Left ventricle myocardium inferior (tissue), 1 donor: ENCODE measurements at regions not wholly inside any gene's neighbourhood (a gene's known extent, or its start where the extent isn't known, plus 50 kb on each side); places are given as distances from the start of the nearest gene placed in this dataset.

Experiments
- DNase-seq: peaks from one replicate; pipeline ENCODE4 v3.0.0-alpha.2; 2020
- H3K27ac ChIP-seq: fragments of 200-600 bp; replicated peaks from 2 replicates; pipeline ENCODE4 v1.8.0; 2021
- H3K27me3 ChIP-seq: fragments of 200-600 bp; 2 replicates; pipeline ENCODE4 v1.8.0; 2021; ENCODE audit warnings: low read depth
- H3K36me3 ChIP-seq: fragments of 200-600 bp; 2 replicates; pipeline ENCODE4 v1.8.0; 2021
- H3K4me1 ChIP-seq: fragments of 200-600 bp; 2 replicates; pipeline ENCODE4 v1.8.0; 2021
- H3K4me3 ChIP-seq: fragments of 200-600 bp; 2 replicates; pipeline ENCODE4 v1.8.0; 2021; ENCODE audit warnings: mild to moderate bottlenecking, moderate library complexity
- H3K9me3 ChIP-seq: fragments of 200-600 bp; replicated peaks from 2 replicates; pipeline ENCODE4 v1.8.0; 2021
- intact Hi-C: fragments of 100-400 bp; cut with micrococcal nuclease; formaldehyde crosslinking; loops from one replicate; pipeline ENCODE4 v1.11.0; 2022
- TF ChIP-seq, protein P1 (sequence below): fragments of 200-600 bp; IDR thresholded peaks from 2 replicates; pipeline ENCODE4 v1.8.0; 2021; ENCODE audit warnings: antibody characterized with exemption, mild to moderate bottlenecking, borderline replicate concordance
- donor health status: DM: no; HTN: yes; CAD: no; lungs with severe emphysema.

DNA sequence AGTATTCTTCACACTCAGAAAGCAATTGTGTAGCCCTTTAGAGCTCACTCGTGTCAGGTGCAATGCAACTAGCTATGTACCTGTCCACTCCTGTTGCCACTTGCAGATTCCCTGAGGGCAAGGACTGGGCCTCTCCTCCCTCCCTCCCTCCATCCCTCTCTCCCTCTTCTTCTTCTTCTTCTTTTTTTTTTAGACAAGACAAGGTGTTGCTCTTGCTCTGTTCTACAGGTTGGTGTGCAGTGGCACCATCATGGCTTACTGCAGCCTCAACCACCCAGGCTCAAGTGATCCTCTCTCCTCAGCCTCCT is 119.7 kb downstream of the ACKR3 start:
- Histone ChIP-seq H3K27me3 (no peaks in the 10 kb centered on the region), H3K36me3 (no peaks in the 10 kb centered on the region), H3K4me1 (peaks cover 47% of the 10 kb centered on the region), H3K27ac (peak overlapping the region; percentile 80), H3K9me3 (no peaks in the 10 kb centered on the region), H3K4me3 (no peak overlapping the region)
- TF ChIP-seq, protein P1, sequence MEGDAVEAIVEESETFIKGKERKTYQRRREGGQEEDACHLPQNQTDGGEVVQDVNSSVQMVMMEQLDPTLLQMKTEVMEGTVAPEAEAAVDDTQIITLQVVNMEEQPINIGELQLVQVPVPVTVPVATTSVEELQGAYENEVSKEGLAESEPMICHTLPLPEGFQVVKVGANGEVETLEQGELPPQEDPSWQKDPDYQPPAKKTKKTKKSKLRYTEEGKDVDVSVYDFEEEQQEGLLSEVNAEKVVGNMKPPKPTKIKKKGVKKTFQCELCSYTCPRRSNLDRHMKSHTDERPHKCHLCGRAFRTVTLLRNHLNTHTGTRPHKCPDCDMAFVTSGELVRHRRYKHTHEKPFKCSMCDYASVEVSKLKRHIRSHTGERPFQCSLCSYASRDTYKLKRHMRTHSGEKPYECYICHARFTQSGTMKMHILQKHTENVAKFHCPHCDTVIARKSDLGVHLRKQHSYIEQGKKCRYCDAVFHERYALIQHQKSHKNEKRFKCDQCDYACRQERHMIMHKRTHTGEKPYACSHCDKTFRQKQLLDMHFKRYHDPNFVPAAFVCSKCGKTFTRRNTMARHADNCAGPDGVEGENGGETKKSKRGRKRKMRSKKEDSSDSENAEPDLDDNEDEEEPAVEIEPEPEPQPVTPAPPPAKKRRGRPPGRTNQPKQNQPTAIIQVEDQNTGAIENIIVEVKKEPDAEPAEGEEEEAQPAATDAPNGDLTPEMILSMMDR: no peak
- intact Hi-C loops: no loop called here
- DNase-seq: no peak

DNA sequence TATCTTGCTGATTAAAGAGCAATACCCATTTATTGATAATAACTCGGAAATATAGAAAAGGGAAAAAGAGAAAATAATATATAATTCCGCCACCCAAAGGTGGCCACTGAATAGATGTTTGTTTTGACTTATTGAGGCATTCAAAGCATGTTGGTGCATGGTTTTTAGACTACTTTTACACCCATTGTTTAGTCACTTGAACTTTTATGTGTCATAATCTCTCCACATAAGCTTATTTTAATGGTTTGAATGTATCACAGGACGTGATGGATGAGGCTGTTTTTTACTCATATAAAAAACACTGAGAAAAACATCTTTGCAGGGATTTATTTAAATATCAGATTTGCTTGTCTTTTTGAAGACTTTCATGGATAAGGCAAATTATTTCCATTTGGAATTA is 120.4 kb downstream of the ACKR3 start:
- no peaks in the 10 kb centered on the region for H3K27me3 ChIP-seq
- no peak for DNase-seq
- H3K4me1 ChIP-seq: peaks cover 47% of the 10 kb centered on the region
- H3K4me3 ChIP-seq: no peak overlapping the region
- no peaks in the 10 kb centered on the region for H3K9me3 ChIP-seq
- H3K27ac ChIP-seq: no peak overlapping the region
- no peaks in the 10 kb centered on the region for H3K36me3 ChIP-seq
- TF ChIP-seq, protein P1: no peak
- intact Hi-C loops: no loop called here

DNA sequence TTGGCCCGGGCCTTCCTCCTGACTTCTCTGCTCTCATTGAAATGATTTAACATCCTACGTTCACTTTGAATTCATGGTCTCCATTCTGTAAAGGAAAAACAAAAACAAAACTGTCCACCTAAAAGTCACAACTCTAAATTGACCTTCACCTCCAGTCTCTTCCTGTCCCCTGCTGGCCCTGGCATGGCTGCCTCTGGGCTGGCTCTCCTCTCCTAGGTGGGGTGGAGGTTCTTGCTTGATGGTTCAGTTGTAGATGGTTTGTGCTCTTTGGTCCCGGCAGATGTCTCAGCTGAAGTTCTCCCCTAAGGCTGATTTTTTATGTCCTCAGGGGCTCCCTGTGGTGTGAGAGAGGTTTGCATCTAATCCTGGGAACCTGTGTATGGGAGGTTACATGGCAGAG is 121.1 kb downstream of the ACKR3 start:
- peaks cover 47% of the 10 kb centered on the region for H3K4me1 ChIP-seq
- no peaks in the 10 kb centered on the region for H3K36me3 ChIP-seq
- intact Hi-C loops: no loop called here
- no peak for DNase-seq
- H3K9me3 ChIP-seq: no peaks in the 10 kb centered on the region
- H3K27me3 ChIP-seq: no peaks in the 10 kb centered on the region
- no peak overlapping the region for H3K4me3 ChIP-seq
- TF ChIP-seq, protein P1: no peak
- H3K27ac ChIP-seq: no peak overlapping the region

DNA sequence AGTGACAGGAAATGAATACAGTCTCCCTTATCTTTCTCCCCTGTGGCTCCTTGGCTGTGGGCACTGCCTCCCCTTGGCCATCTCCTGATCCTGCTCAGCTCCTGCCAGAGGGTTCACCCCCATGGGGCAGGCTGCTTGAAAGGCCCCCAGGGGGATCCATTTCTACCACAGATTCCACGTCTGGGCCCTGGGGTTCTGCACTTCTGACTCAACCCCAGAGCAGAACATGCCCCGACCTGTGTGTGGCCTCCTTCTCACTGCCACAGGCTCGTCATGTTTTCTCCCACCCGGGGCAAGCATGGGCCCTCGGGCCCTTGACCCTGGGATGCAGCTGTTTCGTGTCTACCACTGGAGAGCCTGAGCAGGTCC is 122.2 kb downstream of the ACKR3 start:
- Histone ChIP-seq H3K27ac (no peak overlapping the region), H3K4me3 (no peak overlapping the region), H3K27me3 (no peaks in the 10 kb centered on the region), H3K4me1 (peaks cover 44% of the 10 kb centered on the region), H3K36me3 (no peaks in the 10 kb centered on the region), H3K9me3 (no peaks in the 10 kb centered on the region)
- DNase-seq: no peak
- TF ChIP-seq, protein P1: no peak
- intact Hi-C loops: no loop called here

DNA sequence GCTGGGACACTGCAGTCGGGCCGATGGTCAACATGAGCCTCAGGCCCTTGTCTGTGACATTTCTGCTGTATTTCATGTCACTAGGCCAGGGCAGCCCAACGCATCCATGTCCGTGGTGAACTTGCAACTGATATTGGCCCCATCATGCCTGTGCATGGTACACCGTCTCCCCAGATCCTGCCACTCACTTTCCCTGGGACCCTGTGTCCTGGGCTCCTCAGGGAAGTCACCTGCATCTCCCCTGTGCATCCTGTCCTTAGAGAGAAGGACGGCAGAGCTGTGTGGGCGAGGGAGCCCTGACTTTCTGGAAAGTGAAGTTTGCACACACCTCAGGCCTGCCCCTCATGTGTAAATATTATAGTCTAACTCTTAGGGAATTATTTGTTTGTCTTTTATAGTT is 123.3 kb downstream of the ACKR3 start:
- Histone ChIP-seq H3K4me3 (no peak overlapping the region), H3K27ac (no peak overlapping the region), H3K9me3 (no peaks in the 10 kb centered on the region), H3K4me1 (peaks cover 32% of the 10 kb centered on the region), H3K36me3 (no peaks in the 10 kb centered on the region), H3K27me3 (no peaks in the 10 kb centered on the region)
- no peak for DNase-seq
- TF ChIP-seq, protein P1: no peak
- intact Hi-C loops: no loop called here

DNA sequence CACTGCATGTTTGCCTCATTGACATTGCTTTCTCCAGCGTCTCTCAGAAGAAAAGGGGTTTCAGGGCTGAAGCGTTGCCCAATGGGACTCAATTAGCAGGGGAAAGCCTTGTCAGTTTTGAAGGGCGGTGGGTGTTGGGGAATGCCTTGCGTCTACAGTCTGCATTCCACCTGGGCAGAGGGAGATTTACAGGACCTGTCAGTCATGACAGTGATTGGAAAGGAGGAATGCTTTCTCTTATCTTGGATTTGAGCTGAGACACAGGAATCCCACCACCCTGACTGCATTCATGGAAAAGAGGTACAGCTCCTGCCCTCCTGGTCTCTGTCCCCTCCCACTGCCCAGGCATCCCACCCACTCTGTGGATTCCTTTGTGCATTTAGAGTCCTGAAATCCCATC is 123.9 kb downstream of the ACKR3 start:
- H3K9me3 ChIP-seq: no peaks in the 10 kb centered on the region
- no peak overlapping the region for H3K4me3 ChIP-seq
- TF ChIP-seq, protein P1: no peak
- intact Hi-C loops: no loop called here
- DNase-seq: no peak
- no peaks in the 10 kb centered on the region for H3K36me3 ChIP-seq
- no peaks in the 10 kb centered on the region for H3K27me3 ChIP-seq
- peaks cover 26% of the 10 kb centered on the region for H3K4me1 ChIP-seq
- H3K27ac ChIP-seq: no peak overlapping the region
